ENCODE measurements at regions not wholly inside any gene's neighbourhood (a gene's known extent, or its start where the extent isn't known, plus 50 kb on each side); places are given as distances from the start of the nearest gene placed in this dataset.

DNA sequence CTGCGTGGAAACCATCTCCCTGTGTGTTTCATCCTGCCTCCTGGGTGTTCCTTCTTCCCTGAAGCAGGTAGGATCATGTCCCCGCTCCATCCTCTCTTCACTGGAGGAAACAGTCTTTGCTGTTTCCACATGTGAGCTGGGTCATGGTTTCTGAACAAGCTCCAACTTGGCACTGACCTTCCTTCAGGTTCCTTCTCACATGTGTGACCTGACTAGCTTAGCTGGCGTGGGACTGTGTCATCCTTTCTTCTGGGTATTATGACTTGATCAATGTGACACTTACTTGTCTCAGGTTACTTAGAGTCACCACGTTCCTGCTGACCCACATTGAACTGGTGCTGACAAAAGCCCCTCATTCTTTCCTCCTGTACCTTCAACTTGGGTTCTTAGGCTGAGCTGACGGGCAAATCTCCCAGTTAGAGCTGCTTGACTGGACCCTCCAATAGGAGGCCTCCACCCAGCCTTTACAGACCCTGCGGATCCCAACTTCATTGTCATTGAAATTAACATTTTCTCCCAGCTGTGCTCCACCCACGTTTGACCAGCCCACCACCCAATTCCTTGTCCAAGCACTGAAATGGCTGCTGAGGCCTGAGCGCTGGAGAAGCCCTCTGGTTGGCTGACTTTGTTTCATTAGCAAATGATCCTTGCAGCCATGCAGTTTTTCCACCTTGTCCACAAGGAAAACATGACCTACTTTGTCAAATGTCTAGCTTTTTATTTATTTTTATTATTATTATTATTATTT lies 128.1 kb downstream of the DDX1 start:
- H2BK15ac ChIP-seq (ENCODE audit: low read length) = no peak overlapping the region
- no peak overlapping the region for H2BK5ac ChIP-seq (ENCODE audit: low read depth, low read length)
- H3K18ac ChIP-seq (ENCODE audit: extremely low read depth, low read length) = no peak overlapping the region
- H3K56ac ChIP-seq (replicated peaks; ENCODE audit: insufficient read length, low read depth, low read length) = no peak overlapping the region
- H2AK5ac ChIP-seq (ENCODE audit: low read depth, low read length) = no peak overlapping the region
- no peak overlapping the region for H3K4me3 ChIP-seq (ENCODE audit: extremely low read depth in 1 of 4, insufficient read depth in 2 of 4, low read depth in 3 of 4, low read length in 4 of 4)
- no peak overlapping the region for H2AFZ ChIP-seq (ENCODE audit: low read length)
- no peak overlapping the region for H3K9ac ChIP-seq (replicated peaks in 1 of 4; ENCODE audit: extremely low read depth in 1 of 4, low read depth in 3 of 4, low read length in 3 of 4)
- no peaks in the 10 kb centered on the region for H3K27me3 ChIP-seq (replicated peaks in 1 of 4; ENCODE audit: control insufficient read depth in 3 of 4, extremely low read depth in 1 of 4, insufficient read depth in 3 of 4, low read length in 3 of 4)
- no peak overlapping the region for H2BK12ac ChIP-seq (ENCODE audit: low read depth, low read length)
- no peaks in the 10 kb centered on the region for H3K79me1 ChIP-seq (ENCODE audit: low read depth, low read length)
- CTCF ChIA-PET (ENCODE audit: partially characterized antibody) = interaction anchor here (0.5 to 1.2 kb wide), 7 partner anchors 17 to 75 kb away, joined by 3 to 5 read pairs (median 4); no protein-coding TSS in a partner anchor
- DNase-seq (ENCODE audit: low read depth in 1 of 2, low spot score in 2 of 2) (no peak), FAIRE-seq (no peak)
- H3K36me3 ChIP-seq (ENCODE audit: control insufficient read depth in 2 of 4, insufficient read depth in 4 of 4, low read length in 3 of 4) = no peaks in the 10 kb centered on the region
- H3K23me2 ChIP-seq (ENCODE audit: low read depth, low read length) = no peaks in the 10 kb centered on the region
- H4K5ac ChIP-seq (ENCODE audit: insufficient read length, low read depth, low read length) = no peak overlapping the region
- POLR2A ChIA-PET (ENCODE audit: partially characterized antibody) = no interaction called here
- H3K4ac ChIP-seq (replicated peaks; ENCODE audit: insufficient read length, low read depth, low read length) = no peak overlapping the region
- H4K20me1 ChIP-seq (replicated peaks in 1 of 2; ENCODE audit: control insufficient read depth in 1 of 2, insufficient read depth in 2 of 2, low read length in 2 of 2) = no peaks in the 10 kb centered on the region
- no peaks in the 10 kb centered on the region for H3K79me2 ChIP-seq (ENCODE audit: control insufficient read depth in 1 of 2, insufficient read depth in 2 of 2, low read length in 2 of 2)
- H4K8ac ChIP-seq (ENCODE audit: extremely low read depth, insufficient read depth, low read length) = no peak overlapping the region
- no peaks in the 10 kb centered on the region for H3K9me3 ChIP-seq (ENCODE audit: insufficient read depth in 2 of 2, low read depth in 1 of 2, low read length in 1 of 2)
- no peak overlapping the region for H3K14ac ChIP-seq (ENCODE audit: insufficient read length)
- 81% methylated on average over 8 of the region's 8 CpGs; no CpG with 5 or more reads in 1 of the 2 experiments for WGBS, 2 experiments (ENCODE audit: extremely low coverage in 1 of 2, insufficient coverage in 1 of 2, insufficient read length in 1 of 2, insufficient replicate concordance in 2 of 2, low coverage in 1 of 2, low lambda C conversion rate in 2 of 2, missing lambda C conversion rate in 1 of 2)
- no peak overlapping the region for H2BK20ac ChIP-seq (ENCODE audit: low read length)
- no peak for TF ChIP-seq EGR1 (IDR thresholded peaks at IDR 0.05; ENCODE audit: borderline replicate concordance, low read depth, low read length)
- peaks cover 0 to 3% (median 0%) of the 10 kb centered on the region in 4 experiments; a peak in 1 of 7 replicates for H3K4me1 ChIP-seq (replicated peaks in 1 of 4; ENCODE audit: control insufficient read depth in 3 of 4, insufficient read depth in 4 of 4, low read length in 3 of 4)
- no peak overlapping the region for H3K4me2 ChIP-seq (ENCODE audit: insufficient read depth in 1 of 2, low read depth in 2 of 2, low read length in 2 of 2)
- no peak overlapping the region for H2BK120ac ChIP-seq (replicated peaks; ENCODE audit: low read depth, low read length)
- no peak overlapping the region for H4K91ac ChIP-seq (replicated peaks; ENCODE audit: insufficient read length, low read length)
- H3K23ac ChIP-seq (ENCODE audit: insufficient read length) = no peak overlapping the region
- no peak overlapping the region for H3K27ac ChIP-seq (ENCODE audit: low read depth, low read length)
